ENCODE measurements at regions not wholly inside any gene's neighbourhood (a gene's known extent, or its start where the extent isn't known, plus 50 kb on each side); places are given as distances from the start of the nearest gene placed in this dataset.

DNA sequence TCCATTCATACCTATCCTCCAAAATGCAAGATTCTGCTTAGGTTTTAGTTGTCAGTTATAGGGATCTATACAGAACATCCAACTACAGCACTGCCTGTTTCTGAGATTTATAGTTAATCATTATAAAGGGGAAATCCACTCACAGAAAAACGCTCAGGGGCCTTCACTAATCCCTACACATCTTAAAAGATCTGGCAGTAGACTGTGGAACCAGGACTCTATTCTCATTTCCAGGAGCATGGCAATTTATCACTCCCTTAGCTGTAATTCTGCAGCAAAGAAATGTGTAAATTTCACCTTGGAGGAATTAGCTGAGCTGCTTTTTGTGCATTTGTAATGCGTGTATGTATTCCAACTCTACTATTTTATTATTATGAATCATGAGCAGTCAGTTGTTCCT, 1128.1 kb upstream of the PRR20A start:
- TF ChIP-seq CTCF (IDR thresholded peaks at IDR 0.05) (no peak), JAZF1 (CRISPR knock-in tag; IDR thresholded peaks at IDR 0.05) (no peak)
